DLD1 (cell line): ENCODE measurements at regions not wholly inside any gene's neighbourhood (a gene's known extent, or its start where the extent isn't known, plus 50 kb on each side); places are given as distances from the start of the nearest gene placed in this dataset.
"Not testable (repeated sequence)": the region's sequence is repeated elsewhere in the genome, so short reads cannot be mapped to it uniquely, and the experiment has no call there.

Source experiments
- in situ Hi-C: cut with HindIII; loops from 2 replicates; pipeline ENCODE4 v1.10.0; 2017; ENCODE audit warnings: low sequenced_read_pairs

DNA sequence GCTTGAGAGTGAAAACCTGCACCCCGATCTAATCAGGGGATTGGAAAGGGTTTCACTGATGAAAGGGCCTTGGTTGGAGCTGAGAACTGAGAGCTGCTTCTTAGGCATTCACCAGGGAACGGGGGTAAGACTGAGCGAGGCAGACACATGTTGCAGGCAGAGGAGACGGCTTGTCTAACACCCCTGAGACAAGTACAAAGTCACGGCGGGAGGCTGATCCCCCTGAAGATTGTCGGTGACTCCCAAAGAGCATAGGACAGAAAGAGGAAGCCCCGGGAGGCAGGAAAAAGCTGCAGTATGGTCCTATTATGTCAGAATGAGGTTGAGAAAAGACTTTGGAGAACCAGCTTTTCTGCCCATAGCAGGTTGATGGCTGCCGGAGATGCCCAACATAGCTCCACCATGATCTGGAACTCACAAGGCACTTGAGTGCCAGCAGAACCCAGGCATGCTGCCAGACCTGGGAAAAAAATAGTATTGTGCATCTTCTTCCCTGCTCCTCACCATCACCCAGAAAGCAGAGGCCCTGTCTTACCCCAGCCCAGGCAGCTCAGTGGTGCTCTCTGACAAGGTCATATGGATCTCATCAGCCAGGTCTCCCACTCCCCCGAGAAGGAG lies 463.9 kb upstream of the PROX1 start:
- in situ Hi-C loops = no loop called here

DNA sequence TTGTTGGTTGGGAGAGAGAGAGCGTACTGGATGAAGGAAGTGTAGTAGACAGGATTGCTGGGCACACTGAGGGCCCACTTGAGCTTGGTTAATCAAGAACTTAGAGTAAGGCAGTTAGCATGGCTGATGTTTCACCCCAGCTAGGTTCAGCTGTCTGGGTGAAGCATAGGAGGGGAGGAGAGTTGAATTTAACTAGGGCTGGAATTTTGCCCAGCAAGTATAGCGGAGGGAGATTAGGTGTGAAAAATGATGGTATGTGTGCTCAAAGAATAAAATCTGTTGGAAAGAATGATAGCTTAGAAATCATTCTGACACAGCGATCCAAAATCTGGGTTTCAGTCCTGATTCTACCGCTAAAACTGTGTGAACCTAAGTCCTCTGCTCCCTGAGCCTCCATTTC lies 461.5 kb upstream of the PROX1 start:
- in situ Hi-C loops = no loop called here

DNA sequence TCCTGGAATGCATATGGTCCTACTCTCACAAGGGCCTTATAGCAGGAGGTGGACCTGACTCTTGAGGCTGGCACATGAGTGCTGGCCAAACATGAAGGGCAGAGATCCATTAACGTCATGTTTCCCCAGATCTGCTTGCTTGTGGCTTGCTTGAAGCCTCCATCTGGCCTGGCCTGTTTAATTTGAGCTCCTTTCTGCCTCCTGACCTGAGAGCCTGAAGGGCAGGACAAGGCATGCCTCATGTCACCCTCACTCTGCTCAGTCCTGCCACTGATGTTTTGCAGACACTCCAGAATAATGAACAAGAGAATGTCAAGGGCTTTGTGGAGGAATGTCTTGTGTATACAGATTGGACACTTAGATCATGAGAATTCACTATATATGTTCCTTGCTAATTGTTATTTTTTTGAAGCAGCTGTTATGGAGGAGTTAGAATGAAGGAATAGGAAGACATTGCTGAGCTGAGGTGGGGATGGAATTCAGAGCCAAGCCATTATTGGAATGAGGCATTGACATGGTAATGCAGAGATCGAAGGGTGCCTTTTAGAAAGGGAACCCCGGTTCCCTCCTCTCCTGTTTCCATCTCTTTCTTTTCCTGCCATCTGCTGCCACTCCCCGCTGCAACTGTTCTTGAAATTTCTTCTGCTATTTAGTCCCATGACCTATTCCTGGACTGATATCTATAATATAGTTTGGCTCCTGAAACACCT lies 457.0 kb upstream of the PROX1 start:
- in situ Hi-C loops = no loop called here

DNA sequence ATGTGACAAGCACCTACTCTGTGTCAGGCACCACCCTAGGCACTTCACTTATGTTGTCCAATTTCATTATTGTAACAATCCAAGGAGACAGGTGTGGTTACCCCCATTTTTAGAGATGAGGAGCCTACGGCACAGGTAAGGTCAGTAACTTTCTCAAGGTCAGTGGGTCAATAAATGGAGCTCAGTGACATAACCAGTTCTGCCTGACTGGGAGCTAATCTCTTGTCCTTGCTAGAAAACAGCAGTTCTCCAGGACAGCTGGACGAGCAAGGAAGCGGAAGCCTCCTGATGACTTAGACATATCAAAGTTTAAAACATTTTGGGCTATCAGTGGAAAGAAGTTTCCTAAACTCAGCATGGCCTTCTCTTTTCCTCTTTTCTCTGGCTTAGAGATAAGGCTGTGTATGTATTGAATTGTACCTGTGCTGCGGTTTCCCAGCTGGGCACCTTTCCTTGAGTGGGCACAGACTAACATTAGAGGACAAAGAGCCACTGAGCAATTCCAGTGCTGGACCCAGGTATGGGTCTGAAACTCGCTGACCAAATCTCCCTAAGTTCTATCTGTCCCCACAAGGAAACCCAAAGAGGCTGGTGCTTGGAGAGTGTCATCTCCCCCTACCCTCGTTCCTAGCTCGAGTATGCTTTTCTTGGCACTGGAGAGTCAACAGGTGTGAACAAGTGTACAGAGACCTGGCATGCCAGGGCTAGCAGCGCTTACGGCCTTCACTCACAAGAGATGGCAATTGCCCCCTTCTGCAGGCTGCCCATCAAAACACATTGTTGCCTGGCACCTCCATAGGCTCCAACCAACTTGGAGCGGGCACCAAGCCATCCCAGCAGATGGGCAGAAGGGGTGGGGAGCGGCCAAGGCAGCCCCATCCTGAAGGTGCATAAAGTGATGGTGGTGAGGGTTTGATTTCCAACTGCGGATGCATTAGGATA lies 456.1 kb upstream of the PROX1 start:
- in situ Hi-C loops = no loop called here

DNA sequence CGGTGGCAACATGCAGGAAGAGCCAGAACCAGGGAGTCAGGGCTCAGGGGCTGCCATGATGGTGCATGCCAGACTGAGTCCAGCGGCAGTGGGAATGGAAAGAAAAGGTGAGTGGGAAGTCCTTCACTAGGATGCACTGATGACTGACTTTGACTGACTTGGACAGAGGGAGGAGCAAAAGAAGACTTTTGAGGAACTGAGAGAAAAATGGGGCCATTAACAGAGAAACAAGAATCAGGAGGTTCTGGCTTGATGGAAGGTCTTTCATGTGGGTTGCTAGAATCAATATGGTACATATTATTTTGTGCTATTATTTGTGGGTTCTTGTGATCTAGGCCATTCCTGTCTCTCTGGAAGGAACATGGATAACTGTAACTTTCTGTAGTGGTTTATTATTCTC lies 454.6 kb upstream of the PROX1 start:
- in situ Hi-C loops = no loop called here

DNA sequence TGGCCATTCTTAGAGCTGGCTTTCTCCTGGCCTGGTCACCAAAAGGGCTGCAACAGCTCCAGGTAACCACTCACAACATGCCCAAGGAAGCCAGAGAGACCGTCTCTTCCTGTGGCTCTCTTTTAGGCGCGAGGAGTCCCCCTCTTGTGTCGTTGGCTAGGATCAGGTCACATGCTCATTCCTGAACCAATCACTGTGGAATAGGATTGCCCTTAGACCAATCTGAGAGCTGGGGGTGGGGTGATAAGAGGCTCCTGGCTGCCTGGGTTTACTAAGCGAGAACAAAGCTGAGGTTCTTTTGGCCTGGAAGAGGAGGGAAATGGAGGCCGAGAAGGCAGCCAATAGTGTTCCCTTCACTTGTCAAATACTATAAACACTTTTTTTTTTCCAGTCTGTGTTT lies 452.1 kb upstream of the PROX1 start:
- in situ Hi-C loops = no loop called here

DNA sequence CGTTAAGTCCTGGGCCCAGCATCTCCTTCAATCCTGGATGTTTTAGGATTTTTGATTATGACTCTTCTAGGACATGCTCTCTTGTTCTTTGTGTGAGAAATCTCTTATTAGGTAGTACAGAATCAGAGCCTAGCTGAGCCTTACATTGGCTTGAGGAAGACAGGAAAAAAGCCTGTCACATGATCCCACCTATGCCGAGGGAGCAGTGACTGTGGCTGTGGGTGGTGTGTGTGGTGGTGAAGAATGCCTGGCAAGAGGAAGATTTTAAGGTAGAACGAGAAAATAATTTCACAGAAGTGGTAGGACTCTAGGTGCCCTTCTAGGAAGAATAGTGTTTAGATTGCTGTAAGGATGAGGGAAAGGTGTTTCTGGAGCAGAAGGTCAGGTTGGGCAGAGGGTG lies 449.5 kb upstream of the PROX1 start:
- in situ Hi-C loops = no loop called here

DNA sequence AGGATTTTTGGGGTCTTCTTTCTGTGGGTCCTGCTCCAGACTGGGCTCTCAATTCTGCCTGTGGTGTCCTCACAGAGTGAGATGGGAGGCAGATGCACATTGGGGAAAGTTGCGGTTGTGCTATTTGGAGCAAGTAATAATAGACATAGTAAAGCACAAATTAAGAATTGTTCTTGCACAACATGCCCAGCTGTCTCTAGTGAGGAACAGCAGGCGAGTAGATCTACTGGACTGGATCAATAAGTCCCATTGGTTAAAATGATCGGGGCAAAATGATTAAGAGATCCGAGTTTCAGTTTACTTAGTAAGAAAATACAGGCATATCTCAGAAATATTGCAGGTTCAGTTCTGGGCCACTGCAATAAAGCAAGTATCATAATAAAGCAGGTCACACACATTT lies 448.3 kb upstream of the PROX1 start:
- in situ Hi-C loops = no loop called here

DNA sequence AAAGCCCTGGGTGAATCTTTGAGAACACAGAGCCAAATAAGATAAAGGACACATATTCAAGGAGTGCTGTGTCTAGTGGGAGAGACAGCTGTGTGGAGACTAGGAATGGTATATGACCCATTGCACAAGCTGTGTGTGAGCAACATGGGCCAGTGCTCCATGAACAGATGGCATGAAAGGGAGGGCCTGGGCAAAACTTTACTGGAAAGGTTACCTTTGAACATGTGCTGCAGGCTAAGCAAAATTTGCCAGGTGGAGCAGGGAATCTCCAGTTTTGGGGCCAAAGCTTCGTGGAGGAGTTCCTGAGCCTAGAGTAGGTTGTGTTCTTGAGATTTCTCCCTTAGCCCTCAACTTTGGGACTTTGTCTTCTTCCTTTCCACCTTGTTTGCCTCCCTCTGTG lies 446.1 kb upstream of the PROX1 start:
- in situ Hi-C loops = no loop called here

DNA sequence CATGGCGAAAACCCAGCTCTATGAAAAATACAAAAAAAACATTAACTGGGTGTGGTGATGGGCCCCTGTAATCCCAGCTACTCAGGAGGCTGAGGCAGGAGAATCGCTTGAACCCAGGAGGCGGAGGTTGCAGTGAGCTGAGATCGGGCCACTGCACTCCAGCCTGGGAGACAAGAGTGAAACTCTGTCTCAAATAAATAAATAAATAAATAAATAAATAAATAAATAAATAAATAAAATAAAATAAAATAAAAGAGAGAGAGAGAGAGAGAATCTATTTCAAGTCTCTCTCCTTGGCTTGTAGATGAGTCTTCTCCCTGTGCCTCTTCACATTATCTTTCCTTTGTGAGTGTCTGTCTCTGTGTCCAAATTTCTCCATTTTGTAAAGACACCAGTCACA lies 442.6 kb upstream of the PROX1 start:
- in situ Hi-C loops = not testable (repeated sequence)

DNA sequence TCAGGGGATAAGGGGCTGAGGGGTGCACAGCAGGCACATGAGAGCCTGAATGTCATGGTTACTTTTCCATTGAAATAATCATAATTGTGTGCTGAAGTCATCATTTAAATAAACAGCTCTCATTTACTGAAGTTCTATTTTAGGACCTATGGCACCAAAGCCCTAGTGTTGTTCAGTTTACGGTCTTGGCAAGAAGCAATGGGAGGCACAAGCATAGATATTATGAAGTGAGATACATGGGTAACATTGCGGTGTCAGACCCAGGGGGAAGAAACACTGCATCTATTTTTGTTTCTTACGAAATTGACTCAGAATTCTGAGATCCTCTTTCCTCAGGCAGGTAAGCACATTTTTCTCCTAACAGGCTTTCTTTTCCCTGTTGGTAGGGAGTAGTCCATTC lies 437.8 kb upstream of the PROX1 start:
- in situ Hi-C loops = no loop called here

DNA sequence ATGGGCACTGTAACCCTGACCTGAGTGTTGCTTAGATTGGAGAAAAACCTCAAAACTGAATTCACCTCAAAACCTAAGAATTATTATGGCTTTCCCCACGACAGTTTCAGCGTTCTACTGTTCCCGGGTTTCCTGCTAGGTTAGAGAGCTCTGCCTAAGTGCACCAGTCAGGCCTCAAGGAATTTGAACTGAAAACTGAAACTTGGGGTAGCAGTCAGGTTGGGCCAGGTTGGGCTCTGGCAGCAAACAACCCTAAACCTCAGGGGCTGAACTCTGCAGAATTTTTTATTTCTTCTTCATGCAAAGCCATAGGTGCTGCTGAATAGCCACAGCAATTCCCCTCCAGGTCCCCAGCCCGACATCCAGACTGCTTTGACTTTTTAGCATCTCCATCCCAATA lies 437.0 kb upstream of the PROX1 start:
- in situ Hi-C loops = no loop called here

DNA sequence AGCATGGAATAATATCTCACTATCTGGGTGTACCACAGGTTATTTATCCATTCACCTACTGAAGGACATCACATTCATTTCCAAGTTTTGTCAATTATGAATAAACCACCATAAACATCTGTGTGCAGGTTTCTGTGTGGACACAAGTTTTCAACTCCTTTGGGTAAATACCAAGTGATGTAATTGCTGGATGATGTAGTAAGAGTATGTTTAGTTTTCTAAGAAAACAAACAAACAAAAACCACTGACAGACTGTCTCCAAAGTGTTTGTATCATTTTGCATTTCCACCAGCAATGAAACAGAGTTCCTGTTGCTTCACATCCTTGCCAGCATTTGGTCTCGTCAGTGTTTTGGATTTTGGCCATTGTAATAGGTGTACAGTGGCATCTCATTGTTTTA lies 435.7 kb upstream of the PROX1 start:
- in situ Hi-C loops = no loop called here

DNA sequence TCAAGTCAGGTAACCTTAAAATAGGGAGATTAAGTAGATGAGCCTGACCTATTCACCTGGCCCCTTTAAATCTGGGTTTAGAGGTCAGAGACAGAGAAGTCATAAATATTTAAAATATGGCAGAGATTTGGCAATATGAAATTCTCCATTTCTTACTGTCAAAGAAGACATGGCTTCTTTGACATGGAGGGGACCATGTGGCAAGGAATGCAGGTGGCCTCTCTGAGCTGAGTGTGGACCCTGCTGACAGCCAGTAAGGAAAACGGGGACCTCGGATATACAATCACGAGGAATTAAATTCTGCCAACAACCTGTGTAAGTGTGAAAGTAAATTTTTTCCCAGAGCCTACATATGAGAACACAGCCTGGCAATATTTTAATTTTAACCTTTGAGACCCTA lies 427.5 kb upstream of the PROX1 start:
- in situ Hi-C loops = no loop called here

DNA sequence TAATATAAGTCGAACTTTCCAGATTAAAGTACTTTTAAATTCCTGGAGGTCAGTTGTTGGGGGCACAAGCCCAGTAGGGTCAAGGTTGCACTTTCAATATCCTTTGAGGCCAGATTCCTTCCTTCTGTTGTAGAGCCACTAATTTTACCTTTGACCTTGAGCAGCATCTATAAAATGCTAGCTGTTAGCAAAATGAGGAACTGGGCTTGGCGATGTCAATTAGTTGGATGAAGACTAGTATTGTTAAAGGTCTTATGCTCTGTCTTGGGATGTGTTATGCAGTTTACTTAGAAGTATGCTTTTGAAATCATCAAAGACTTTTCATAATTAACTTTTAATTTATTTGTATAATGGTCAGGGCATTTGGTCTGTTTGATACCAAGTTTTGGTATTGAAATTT lies 425.9 kb upstream of the PROX1 start:
- in situ Hi-C loops = no loop called here

DNA sequence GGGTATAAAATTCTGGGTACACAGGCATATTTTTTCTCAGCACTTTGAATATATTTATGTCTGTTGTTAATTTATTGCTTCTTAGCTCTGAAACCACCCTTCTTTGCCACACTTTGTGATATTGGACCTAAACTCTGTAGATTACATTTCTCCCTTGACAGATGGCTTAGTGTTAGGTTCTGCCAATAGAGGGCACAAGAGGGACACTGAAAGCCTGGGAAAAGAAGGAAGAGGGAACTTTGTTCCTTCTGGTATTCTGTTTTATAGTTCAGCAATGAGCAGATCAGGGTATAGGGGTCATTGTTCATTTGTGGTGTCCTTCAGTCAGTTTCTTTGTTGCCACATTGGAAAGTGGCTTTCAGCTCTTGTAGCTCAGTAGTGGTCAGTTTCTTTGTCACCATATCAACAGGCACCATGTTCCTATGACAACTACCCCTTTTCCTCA lies 423.5 kb upstream of the PROX1 start:
- in situ Hi-C loops = no loop called here

DNA sequence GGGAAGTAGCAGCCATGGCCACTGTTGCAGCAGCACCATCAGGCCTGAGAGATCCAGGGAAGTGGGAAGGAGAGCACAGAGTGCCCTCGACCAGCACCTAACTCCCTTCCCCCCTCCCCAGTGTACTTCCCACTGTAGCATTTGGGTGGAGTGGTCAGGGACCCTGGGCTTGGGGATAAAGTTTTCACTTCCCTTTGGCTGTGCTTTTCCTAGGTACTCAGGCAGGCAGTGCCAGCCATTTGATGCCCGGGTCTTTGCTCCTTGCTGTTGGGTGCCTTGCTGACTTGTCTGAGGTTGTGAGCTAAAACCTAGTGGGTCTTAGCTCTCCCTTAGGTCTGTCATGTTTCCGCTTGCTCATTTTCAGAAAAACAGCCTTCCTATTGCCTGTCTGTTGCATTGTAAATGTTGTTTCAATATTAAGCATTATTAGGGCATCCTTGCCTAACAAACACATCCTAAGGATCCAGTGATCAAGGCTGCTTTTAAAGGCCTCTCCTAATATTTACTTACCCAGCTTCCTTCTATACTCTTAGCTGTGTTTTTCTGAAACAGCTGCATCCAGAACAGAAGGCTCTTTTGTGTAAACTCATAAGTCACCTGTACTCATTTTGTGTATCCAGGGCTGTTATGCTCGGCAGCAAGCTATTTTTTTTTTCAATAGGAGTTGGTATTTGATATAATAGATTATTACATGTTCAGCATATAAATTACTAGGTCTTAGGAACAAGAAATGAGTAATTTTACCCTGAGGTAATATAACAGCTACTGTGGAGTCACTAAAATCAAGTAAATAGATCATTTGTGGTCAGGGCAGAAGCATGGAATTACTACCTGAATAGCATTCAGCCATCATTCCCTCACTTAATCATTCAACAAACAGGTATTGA lies 418.6 kb upstream of the PROX1 start:
- in situ Hi-C loops = no loop called here

DNA sequence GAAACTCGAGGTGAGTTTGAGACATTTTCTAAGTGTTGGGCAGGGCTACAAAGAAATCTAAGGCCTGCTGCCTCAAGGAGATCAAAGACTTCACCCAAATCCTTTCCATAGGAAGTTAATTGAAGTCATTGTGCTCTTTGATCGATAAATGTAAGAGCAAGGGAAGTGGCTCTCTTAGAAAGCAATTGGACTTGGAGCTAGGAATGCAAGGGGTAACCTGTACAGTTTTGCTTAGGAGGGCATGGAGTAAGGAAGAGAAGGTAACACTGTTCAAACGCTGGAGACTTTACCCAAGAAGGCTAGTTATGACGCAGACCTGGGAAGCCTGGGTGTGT lies 418.0 kb upstream of the PROX1 start:
- in situ Hi-C loops = no loop called here

DNA sequence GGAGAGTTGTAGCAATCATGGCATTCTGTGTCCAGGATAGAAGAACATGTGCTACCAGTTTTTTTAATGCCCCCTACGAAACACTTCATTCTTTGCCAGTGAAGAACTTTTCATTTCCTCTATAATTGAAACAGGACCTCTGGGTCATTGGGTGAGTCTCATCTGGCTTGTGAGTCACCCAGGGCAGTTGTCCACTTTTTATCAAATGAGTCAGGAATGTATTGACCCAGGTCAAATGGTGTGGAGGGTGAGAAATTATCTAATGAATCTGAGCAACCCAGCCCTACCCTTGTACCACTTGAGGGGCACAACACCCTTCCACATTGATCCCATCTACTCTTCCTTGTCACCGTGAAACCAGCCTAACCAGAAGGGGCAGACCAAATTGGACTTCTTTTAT lies 417.3 kb upstream of the PROX1 start:
- in situ Hi-C loops = no loop called here

DNA sequence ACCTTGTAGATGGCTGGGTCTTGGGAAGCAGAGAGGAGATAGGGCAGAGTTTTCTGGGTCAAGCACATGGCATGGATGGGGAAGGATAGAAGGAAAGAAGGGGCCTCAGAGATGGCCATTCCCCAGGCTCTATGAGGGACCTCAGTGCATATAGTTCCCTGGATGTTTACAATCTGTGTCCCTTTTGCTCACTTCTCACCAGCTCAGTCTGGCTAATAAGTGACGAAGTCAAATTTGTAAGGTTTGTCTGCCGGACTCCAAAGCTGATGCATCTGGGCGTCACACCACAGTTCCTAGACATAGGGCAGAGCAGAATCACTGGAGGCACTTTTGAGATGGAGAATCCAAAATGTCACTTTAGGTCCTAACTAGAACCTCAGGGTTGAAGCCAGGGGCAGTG lies 416.4 kb upstream of the PROX1 start:
- in situ Hi-C loops = no loop called here

DNA sequence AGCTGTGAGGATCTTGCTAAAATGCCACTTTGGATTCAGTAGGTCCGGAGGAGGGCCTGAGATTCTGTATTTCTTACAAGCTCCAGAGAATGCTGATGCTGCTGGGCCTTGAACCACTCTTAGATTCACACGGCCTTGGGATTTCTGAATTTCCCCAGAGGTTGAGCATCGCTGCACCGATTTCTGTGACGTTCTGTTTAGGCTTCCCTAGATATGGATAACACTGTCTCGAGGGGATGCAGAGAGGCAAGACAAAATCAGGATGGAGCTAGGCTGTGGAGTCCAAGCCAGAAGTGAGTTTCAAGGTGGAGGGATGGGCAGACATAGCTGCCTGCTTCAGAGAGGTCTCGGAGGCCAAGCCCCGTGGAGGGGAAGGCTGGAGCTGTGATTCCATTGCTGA lies 415.9 kb upstream of the PROX1 start:
- in situ Hi-C loops = no loop called here
